ENCODE measurements at regions not wholly inside any gene's neighbourhood (a gene's known extent, or its start where the extent isn't known, plus 50 kb on each side); places are given as distances from the start of the nearest gene placed in this dataset.

DNA sequence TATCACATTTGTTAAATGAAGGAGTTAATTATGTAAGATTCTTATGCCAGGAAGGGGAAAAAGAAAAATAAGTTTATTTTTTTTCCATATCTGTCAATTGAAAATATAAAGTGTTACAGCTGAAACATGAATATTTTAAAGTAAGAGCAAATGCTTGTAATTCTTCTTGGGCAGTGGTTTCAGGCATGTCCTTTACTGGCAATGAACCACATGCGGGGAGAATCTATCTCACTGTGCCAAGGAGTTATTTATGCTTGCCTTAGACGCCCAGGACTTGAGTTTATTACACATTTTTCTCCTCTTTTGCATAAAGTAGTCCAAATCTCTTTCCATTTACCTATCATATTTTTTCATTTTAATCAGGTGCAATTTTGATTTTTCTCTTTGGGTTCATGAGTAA lies 207.8 kb upstream of the NRIP1 start:
- Histone ChIP-seq H3K9me3 (ENCODE audit: control insufficient read depth, insufficient read depth, low read length) (no peaks in the 10 kb centered on the region), H3K4me3 (ENCODE audit: low read depth, low read length) (no peak overlapping the region), H3K36me3 (ENCODE audit: control insufficient read depth, insufficient read depth, low read length) (no peaks in the 10 kb centered on the region)

DNA sequence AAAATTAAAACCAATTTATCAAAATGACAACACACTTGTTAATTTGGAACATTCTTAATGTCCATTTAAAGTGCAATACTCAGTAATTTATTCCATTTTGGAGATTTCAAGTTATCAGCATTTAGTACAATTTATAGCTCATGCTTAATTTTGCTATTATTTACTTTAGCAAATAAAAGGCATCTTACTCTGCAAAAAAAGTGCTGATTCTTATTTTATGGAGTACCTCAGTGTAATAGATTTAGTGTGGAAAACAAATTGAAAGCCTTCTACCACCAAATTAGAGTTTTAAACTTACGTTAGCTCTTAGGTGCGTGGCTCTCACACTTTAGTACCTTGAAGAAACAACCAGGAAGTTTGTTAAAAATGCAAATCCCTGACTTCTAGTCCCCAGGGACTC lies 208.4 kb upstream of the NRIP1 start:
- Histone ChIP-seq H3K36me3 (ENCODE audit: control insufficient read depth, insufficient read depth, low read length) (no peaks in the 10 kb centered on the region), H3K4me3 (ENCODE audit: low read depth, low read length) (no peak overlapping the region), H3K4me1 (ENCODE audit: control insufficient read depth, insufficient read depth, low read length) (no peaks in the 10 kb centered on the region), H3K9me3 (ENCODE audit: control insufficient read depth, insufficient read depth, low read length) (no peaks in the 10 kb centered on the region), H3K9ac (ENCODE audit: low read depth, low read length) (no peak overlapping the region), H3K27me3 (ENCODE audit: control insufficient read depth, insufficient read depth, low read length) (no peaks in the 10 kb centered on the region)

More for the DNA sequence above, 207.8 kb upstream of the NRIP1 start:
- Histone ChIP-seq H3K4me1 (ENCODE audit: control insufficient read depth, insufficient read depth, low read length) (no peaks in the 10 kb centered on the region), H3K27me3 (ENCODE audit: control insufficient read depth, insufficient read depth, low read length) (no peaks in the 10 kb centered on the region), H3K9ac (ENCODE audit: low read depth, low read length) (no peak overlapping the region)

DNA sequence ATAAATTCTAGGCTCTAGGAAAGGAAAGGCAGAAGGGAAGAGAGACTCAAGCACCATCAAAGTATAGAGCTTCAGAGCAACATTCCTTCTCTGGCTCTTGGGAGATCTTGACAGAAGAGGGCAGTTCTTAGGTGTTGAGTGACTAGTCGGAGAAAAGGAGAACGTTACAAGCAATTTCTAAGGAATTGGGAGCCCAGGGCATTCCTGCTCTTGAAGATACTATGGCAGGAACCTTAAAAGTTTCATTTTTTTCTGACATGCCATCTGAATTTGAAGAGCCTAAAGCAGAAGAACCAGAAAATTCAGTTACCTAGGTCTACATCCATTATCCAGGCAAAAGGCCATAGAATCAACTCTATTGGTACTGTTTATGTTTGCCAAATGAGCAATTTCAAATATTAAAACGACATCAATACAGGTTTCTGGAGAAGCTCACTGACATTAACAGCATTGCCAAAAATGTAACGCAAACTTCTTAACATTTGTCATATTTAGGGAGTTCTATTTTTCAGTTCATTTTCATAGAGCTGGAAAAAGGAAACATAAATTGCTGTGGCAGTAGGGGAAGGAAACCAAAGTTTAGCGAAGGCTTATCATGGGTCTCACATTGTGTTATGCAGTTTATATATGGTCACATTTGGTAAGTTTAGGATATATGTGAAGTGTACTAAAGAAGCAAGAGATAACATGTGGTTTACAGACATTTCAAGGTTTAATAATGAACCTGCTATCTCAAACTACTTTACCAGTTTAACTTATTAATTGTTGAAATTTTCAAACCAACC lies 210.1 kb upstream of the NRIP1 start:
- Histone ChIP-seq H3K4me1 (ENCODE audit: control insufficient read depth, insufficient read depth, low read length) (no peaks in the 10 kb centered on the region), H3K4me3 (ENCODE audit: low read depth, low read length) (no peak overlapping the region), H3K9ac (ENCODE audit: low read depth, low read length) (no peak overlapping the region), H3K9me3 (ENCODE audit: control insufficient read depth, insufficient read depth, low read length) (no peaks in the 10 kb centered on the region), H3K27me3 (ENCODE audit: control insufficient read depth, insufficient read depth, low read length) (no peaks in the 10 kb centered on the region), H3K36me3 (ENCODE audit: control insufficient read depth, insufficient read depth, low read length) (no peaks in the 10 kb centered on the region)

DNA sequence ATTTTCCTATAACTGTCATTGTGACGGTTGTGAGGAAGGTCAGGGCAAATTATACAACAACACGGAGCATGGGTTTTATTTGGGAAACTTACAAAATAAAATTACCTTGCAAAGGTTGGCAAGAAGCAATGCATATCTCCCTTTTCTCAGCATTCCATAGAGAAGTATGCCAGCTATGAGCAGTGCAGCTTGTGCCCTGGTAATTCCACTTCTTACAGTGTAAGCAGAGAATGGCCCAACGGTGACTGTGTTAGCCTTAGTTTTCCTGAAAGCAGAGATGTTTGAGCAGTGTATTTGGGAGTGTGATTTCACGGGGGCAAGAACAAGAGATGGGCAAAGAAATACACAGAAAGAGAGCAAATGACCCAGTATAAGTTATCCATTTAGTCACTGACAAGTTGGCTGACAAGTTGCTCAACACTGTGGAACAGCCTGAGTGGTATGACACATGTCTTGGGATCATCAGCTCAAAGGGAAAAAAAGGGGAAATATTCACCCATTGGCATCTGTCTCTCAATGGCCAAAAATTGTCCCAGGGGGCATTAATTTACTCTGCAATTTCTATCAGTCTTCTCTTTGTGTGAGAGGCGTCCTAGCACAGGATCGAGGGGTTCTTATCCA lies 210.9 kb upstream of the NRIP1 start:
- Histone ChIP-seq H3K4me1 (ENCODE audit: control insufficient read depth, insufficient read depth, low read length) (no peaks in the 10 kb centered on the region), H3K9me3 (ENCODE audit: control insufficient read depth, insufficient read depth, low read length) (no peaks in the 10 kb centered on the region), H3K4me3 (ENCODE audit: low read depth, low read length) (no peak overlapping the region), H3K9ac (ENCODE audit: low read depth, low read length) (no peak overlapping the region), H3K27me3 (ENCODE audit: control insufficient read depth, insufficient read depth, low read length) (no peaks in the 10 kb centered on the region), H3K36me3 (ENCODE audit: control insufficient read depth, insufficient read depth, low read length) (no peaks in the 10 kb centered on the region)

DNA sequence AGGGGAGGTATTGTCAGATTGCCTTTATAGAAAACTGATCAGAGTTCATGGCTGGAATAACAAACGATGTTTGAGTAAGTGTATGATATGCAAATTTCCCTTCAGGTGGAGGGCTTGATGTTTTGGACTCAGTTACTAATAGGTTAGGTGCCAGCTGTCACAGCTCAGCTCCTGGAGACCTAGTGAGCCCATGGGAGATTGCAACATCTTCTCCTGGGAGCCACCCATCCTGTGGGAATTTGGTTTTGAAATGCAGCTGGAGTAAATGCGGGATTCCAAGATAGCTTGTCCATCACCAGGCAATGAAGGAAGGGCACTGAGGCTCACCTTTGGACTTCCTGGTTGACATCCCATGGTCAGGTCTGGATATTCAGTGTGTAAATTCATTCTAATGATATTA lies 211.4 kb upstream of the NRIP1 start:
- H3K9me3 ChIP-seq (ENCODE audit: control insufficient read depth, insufficient read depth, low read length), result no peaks in the 10 kb centered on the region
- H3K9ac ChIP-seq (ENCODE audit: low read depth, low read length), result no peak overlapping the region
- no peaks in the 10 kb centered on the region for H3K4me1 ChIP-seq (ENCODE audit: control insufficient read depth, insufficient read depth, low read length)
- no peaks in the 10 kb centered on the region for H3K27me3 ChIP-seq (ENCODE audit: control insufficient read depth, insufficient read depth, low read length)
- H3K4me3 ChIP-seq (ENCODE audit: low read depth, low read length), result no peak overlapping the region
- H3K36me3 ChIP-seq (ENCODE audit: control insufficient read depth, insufficient read depth, low read length), result no peaks in the 10 kb centered on the region

DNA sequence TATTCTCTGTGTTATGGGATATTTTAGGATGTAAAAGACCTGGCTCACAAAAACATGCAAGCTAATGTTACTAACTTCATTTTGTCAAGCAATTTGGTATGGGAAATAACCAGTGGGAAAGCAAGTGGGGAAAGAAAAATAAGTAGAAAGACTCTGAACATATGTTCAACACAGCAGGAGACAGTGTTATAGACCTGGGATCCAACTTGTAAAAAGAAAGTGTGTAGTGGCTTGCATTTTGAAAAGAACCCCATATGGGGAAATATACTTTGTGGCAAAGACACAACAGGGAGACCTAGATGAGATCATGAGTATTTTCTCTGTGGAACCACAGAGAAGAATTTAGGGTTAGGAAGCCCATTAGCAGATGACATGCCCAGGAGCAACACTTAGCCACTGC lies 212.7 kb upstream of the NRIP1 start:
- H3K4me3 ChIP-seq (ENCODE audit: low read depth, low read length), result no peak overlapping the region
- no peaks in the 10 kb centered on the region for H3K9me3 ChIP-seq (ENCODE audit: control insufficient read depth, insufficient read depth, low read length)
- no peaks in the 10 kb centered on the region for H3K27me3 ChIP-seq (ENCODE audit: control insufficient read depth, insufficient read depth, low read length)
- H3K9ac ChIP-seq (ENCODE audit: low read depth, low read length), result no peak overlapping the region
- no peaks in the 10 kb centered on the region for H3K36me3 ChIP-seq (ENCODE audit: control insufficient read depth, insufficient read depth, low read length)
- H3K4me1 ChIP-seq (ENCODE audit: control insufficient read depth, insufficient read depth, low read length), result no peaks in the 10 kb centered on the region

DNA sequence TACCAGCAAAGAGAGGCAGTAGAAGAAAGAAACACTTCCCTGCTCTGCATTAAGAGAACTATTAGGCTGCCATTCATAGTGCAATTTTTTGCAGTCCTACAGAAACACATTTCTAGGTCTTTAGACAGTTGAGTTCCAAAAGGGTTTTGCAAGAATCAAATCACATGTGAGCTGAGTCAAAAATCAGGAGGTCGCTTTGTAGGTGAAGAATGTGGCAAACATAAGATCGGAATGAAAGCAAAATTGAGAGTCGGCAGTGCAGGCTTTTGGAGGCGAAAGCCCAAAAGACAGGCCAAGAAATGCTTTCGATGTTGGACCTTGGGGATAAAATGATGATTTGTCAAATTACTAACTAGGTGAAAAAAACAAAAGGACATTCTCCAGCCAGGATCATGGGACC lies 213.5 kb upstream of the NRIP1 start:
- H3K27me3 ChIP-seq (ENCODE audit: control insufficient read depth, insufficient read depth, low read length), result no peaks in the 10 kb centered on the region
- H3K4me1 ChIP-seq (ENCODE audit: control insufficient read depth, insufficient read depth, low read length), result no peaks in the 10 kb centered on the region
- H3K4me3 ChIP-seq (ENCODE audit: low read depth, low read length), result no peak overlapping the region
- no peaks in the 10 kb centered on the region for H3K36me3 ChIP-seq (ENCODE audit: control insufficient read depth, insufficient read depth, low read length)
- H3K9ac ChIP-seq (ENCODE audit: low read depth, low read length), result no peak overlapping the region
- H3K9me3 ChIP-seq (ENCODE audit: control insufficient read depth, insufficient read depth, low read length), result no peaks in the 10 kb centered on the region

DNA sequence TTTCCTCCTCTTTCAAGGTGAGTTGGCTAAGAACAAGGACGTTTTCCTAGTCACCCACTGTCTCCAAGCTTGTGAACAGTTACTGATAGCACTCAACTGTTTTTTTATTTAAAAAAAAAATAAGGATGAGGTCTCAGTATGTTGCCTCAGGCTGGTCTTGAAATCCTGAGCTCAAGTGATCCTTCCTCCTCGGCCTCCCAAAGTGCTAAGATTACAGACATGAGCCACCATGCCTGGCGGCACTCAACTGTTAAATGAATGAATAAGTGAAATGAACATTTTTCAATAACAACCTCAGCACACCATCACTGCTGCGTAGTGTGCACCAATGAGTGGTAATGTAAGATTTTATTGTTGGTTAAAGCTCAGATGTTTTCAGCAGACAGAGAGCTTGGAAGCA lies 214.1 kb upstream of the NRIP1 start:
- H3K27me3 ChIP-seq (ENCODE audit: control insufficient read depth, insufficient read depth, low read length), result no peaks in the 10 kb centered on the region
- H3K36me3 ChIP-seq (ENCODE audit: control insufficient read depth, insufficient read depth, low read length), result no peaks in the 10 kb centered on the region
- no peak overlapping the region for H3K4me3 ChIP-seq (ENCODE audit: low read depth, low read length)
- no peak overlapping the region for H3K9ac ChIP-seq (ENCODE audit: low read depth, low read length)
- no peaks in the 10 kb centered on the region for H3K9me3 ChIP-seq (ENCODE audit: control insufficient read depth, insufficient read depth, low read length)
- H3K4me1 ChIP-seq (ENCODE audit: control insufficient read depth, insufficient read depth, low read length), result no peaks in the 10 kb centered on the region

DNA sequence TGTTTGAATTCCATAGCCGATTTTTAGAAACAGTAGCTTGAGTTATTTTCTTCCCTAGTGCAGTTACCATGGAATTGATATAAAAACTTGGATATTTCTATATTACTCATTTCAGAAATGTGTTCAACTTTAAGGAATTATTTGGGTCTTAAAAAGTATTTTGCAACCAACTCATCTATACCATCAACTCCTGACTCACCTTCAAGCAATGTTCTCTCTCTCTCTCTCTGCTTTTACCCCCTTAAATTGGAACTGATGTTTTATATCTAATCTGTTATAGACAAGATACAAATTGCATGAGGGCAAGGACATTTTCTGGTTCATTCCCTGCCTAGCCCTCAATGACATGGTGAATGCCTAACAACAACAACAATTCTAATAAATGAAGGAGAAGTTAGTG lies 214.7 kb upstream of the NRIP1 start:
- Histone ChIP-seq H3K27me3 (ENCODE audit: control insufficient read depth, insufficient read depth, low read length) (no peaks in the 10 kb centered on the region), H3K4me3 (ENCODE audit: low read depth, low read length) (no peak overlapping the region), H3K4me1 (ENCODE audit: control insufficient read depth, insufficient read depth, low read length) (no peaks in the 10 kb centered on the region), H3K36me3 (ENCODE audit: control insufficient read depth, insufficient read depth, low read length) (no peaks in the 10 kb centered on the region), H3K9ac (ENCODE audit: low read depth, low read length) (no peak overlapping the region), H3K9me3 (ENCODE audit: control insufficient read depth, insufficient read depth, low read length) (no peaks in the 10 kb centered on the region)

DNA sequence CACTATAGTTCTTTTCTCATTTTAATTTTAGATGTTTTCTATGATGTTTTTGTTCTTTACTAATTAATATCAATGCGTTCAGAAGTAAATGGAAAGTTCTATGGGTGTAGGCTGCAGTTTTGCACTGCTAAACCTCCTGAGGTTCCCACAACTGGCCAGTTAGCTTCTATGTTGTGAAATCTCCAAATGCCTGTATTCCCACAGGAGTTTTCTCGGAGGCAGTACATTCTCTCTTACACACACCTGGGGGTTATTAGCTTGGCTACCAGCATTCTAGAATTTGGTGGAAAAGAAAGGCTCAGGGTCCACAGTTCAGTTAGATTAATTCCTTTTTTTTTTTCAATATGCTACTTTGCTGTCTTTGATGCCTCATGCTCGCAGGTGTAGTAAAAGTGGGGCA lies 216.9 kb upstream of the NRIP1 start:
- Histone ChIP-seq H3K4me3 (ENCODE audit: low read depth, low read length) (no peak overlapping the region), H3K9ac (ENCODE audit: low read depth, low read length) (no peak overlapping the region), H3K4me1 (ENCODE audit: control insufficient read depth, insufficient read depth, low read length) (no peaks in the 10 kb centered on the region), H3K36me3 (ENCODE audit: control insufficient read depth, insufficient read depth, low read length) (no peaks in the 10 kb centered on the region), H3K27me3 (ENCODE audit: control insufficient read depth, insufficient read depth, low read length) (no peaks in the 10 kb centered on the region), H3K9me3 (ENCODE audit: control insufficient read depth, insufficient read depth, low read length) (no peaks in the 10 kb centered on the region)

DNA sequence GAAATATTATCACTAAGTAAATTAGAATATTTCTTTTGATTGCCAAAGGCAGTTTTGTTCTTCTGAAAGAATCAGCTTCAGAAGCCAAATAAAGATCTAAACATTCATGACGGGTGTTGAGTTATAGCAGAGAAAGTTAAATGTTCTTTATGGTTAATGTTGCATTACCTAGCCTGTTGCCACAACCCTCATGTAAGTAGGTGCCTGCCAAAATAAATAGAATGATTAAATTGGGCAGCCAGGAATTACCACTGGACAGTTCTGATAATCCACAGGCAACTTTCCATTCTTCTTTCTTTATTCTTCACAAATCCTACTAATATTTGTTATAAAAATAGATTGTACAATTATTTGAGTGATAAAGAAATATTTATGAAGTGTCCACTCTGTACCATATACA lies 217.9 kb upstream of the NRIP1 start:
- H3K4me1 ChIP-seq (ENCODE audit: control insufficient read depth, insufficient read depth, low read length), result no peaks in the 10 kb centered on the region
- H3K4me3 ChIP-seq (ENCODE audit: low read depth, low read length), result no peak overlapping the region
- H3K36me3 ChIP-seq (ENCODE audit: control insufficient read depth, insufficient read depth, low read length), result no peaks in the 10 kb centered on the region
- H3K9me3 ChIP-seq (ENCODE audit: control insufficient read depth, insufficient read depth, low read length), result no peaks in the 10 kb centered on the region
- no peaks in the 10 kb centered on the region for H3K27me3 ChIP-seq (ENCODE audit: control insufficient read depth, insufficient read depth, low read length)
- H3K9ac ChIP-seq (ENCODE audit: low read depth, low read length), result no peak overlapping the region

DNA sequence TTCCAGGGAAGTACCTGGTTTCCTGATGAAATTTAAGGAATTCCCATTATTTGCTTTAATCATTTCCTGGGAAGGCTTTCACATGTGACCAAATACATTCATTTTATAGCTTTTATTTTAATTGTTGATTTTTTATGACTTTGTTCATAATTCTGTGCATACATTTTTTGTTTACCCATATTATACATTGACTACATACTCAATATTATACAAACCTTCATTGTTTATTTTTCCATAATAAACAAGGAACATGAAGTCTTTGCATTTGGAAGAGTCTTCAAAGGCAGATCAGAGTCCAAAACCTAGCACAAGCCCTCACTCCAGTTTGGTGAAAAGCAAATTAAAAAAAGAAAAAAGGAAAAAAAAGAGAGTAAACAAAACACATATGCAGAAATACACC lies 218.3 kb upstream of the NRIP1 start:
- no peaks in the 10 kb centered on the region for H3K4me1 ChIP-seq (ENCODE audit: control insufficient read depth, insufficient read depth, low read length)
- no peak overlapping the region for H3K9ac ChIP-seq (ENCODE audit: low read depth, low read length)
- no peaks in the 10 kb centered on the region for H3K27me3 ChIP-seq (ENCODE audit: control insufficient read depth, insufficient read depth, low read length)
- no peaks in the 10 kb centered on the region for H3K9me3 ChIP-seq (ENCODE audit: control insufficient read depth, insufficient read depth, low read length)
- H3K4me3 ChIP-seq (ENCODE audit: low read depth, low read length), result no peak overlapping the region
- H3K36me3 ChIP-seq (ENCODE audit: control insufficient read depth, insufficient read depth, low read length), result no peaks in the 10 kb centered on the region
